NT2/D1 (cell line): ENCODE measurements at regions not wholly inside any gene's neighbourhood (a gene's known extent, or its start where the extent isn't known, plus 50 kb on each side); places are given as distances from the start of the nearest gene placed in this dataset.
"Not testable (repeated sequence)": the region's sequence is repeated elsewhere in the genome, so short reads cannot be mapped to it uniquely, and the experiment has no call there.

ENCODE experiments used
- DNase-seq: peaks from one replicate; pipeline ENCODE4 v3.0.0-alpha.2; 2011; ENCODE audit warnings: low read depth, low spot score
- H3K27me3 ChIP-seq: 2 replicates; pipeline ENCODE4 v1.6.0; 2011; ENCODE audit warnings: mild to moderate bottlenecking; ENCODE audit not compliant: insufficient read length, insufficient read depth
- H3K36me3 ChIP-seq: 2 replicates; pipeline ENCODE4 v1.6.1; 2011; ENCODE audit warnings: mild to moderate bottlenecking, low read length, mixed read lengths; ENCODE audit not compliant: insufficient read depth, insufficient read length
- H3K4me1 ChIP-seq: 2 replicates; pipeline ENCODE4 v1.5.1; 2011; ENCODE audit not compliant: insufficient read depth, insufficient read length
- H3K4me3 ChIP-seq: 2 replicates; pipeline ENCODE4 v1.5.1; 2011; ENCODE audit warnings: low read depth; ENCODE audit not compliant: insufficient read length
- H3K9ac ChIP-seq: 2 replicates; pipeline ENCODE4 v1.6.0; 2011; ENCODE audit warnings: low read depth; ENCODE audit not compliant: insufficient read length
- H3K9me3 ChIP-seq: 2 replicates; pipeline ENCODE4 v1.5.1; 2011; ENCODE audit warnings: mild to moderate bottlenecking, low read length; ENCODE audit not compliant: insufficient read depth
- SUZ12 ChIP-seq: IDR thresholded peaks from 2 replicates; pipeline ENCODE4 v1.6.1; 2011; ENCODE audit not compliant: insufficient read length, insufficient read depth; ENCODE audit errors: extremely low read depth
- YY1 ChIP-seq: IDR thresholded peaks from 2 replicates; pipeline ENCODE4 v1.6.1; 2011; ENCODE audit not compliant: insufficient read length, insufficient read depth
- ZNF274 ChIP-seq: IDR thresholded peaks from 2 replicates; pipeline ENCODE4 v1.6.1; 2011; ENCODE audit warnings: mild to moderate bottlenecking, low read depth, low read length

GRCh38 chr1:215416497-215416896 is 150.6 kb upstream of the KCTD3 start:
- H3K4me1 ChIP-seq, result no peaks in the 10 kb centered on the region
- no peak for TF ChIP-seq ZNF274
- no peak for TF ChIP-seq YY1
- TF ChIP-seq SUZ12, result no peak
- no peak overlapping the region for H3K9ac ChIP-seq
- no peak overlapping the region for H3K4me3 ChIP-seq
- DNase-seq, result no peak
- H3K27me3 ChIP-seq, result no peaks in the 10 kb centered on the region
- no peaks in the 10 kb centered on the region for H3K36me3 ChIP-seq
- H3K9me3 ChIP-seq, result peaks cover 4% of the 10 kb centered on the region; the same call in 1 of the 2 replicates

GRCh38 chr1:215417122-215417521 is 150.0 kb upstream of the KCTD3 start:
- H3K27me3 ChIP-seq, result no peaks in the 10 kb centered on the region

GRCh38 chr1:215418876-215419447 is 148.1 kb upstream of the KCTD3 start:
- peaks cover 4% of the 10 kb centered on the region; the same call in 1 of the 2 replicates for H3K9me3 ChIP-seq
- H3K4me3 ChIP-seq, result no peak overlapping the region
- TF ChIP-seq SUZ12 (no peak), YY1 (no peak), ZNF274 (no peak)
- no peaks in the 10 kb centered on the region for H3K27me3 ChIP-seq
- DNase-seq, result no peak
- H3K4me1 ChIP-seq, result no peaks in the 10 kb centered on the region
- no peak overlapping the region for H3K9ac ChIP-seq
- H3K36me3 ChIP-seq, result no peaks in the 10 kb centered on the region

More at GRCh38 chr1:215417122-215417521, 150.0 kb upstream of the KCTD3 start:
- TF ChIP-seq SUZ12, result no peak
- Histone ChIP-seq H3K4me3 (no peak overlapping the region), H3K4me1 (no peaks in the 10 kb centered on the region), H3K9me3 (peaks cover 4% of the 10 kb centered on the region; the same call in 1 of the 2 replicates), H3K9ac (no peak overlapping the region), H3K36me3 (no peaks in the 10 kb centered on the region)
- no peak for DNase-seq

GRCh38 chr1:215421744-215422143 is 145.4 kb upstream of the KCTD3 start:
- Histone ChIP-seq H3K27me3 (no peaks in the 10 kb centered on the region), H3K4me1 (no peaks in the 10 kb centered on the region), H3K9me3 (peaks cover 4% of the 10 kb centered on the region; the same call in 1 of the 2 replicates), H3K9ac (no peak overlapping the region), H3K36me3 (no peaks in the 10 kb centered on the region), H3K4me3 (no peak overlapping the region)
- TF ChIP-seq ZNF274 (no peak), YY1 (no peak), SUZ12 (no peak)
- DNase-seq, result no peak

- Histone ChIP-seq H3K9me3 (peaks cover 2% of the 10 kb centered on the region; the same call in 1 of the 2 replicates), H3K4me3 (no peak overlapping the region), H3K4me1 (no peaks in the 10 kb centered on the region), H3K9ac (no peak overlapping the region), H3K36me3 (no peaks in the 10 kb centered on the region), H3K27me3 (no peaks in the 10 kb centered on the region)
- DNase-seq, result no peak
- TF ChIP-seq YY1 (no peak), SUZ12 (no peak), ZNF274 (no peak)
Observed at GRCh38 chr1:215423288-215423687, 143.8 kb upstream of the KCTD3 start.

GRCh38 chr1:215425138-215425537 is 142.0 kb upstream of the KCTD3 start:
- Histone ChIP-seq H3K9ac (no peak overlapping the region), H3K4me3 (no peak overlapping the region), H3K9me3 (no peaks in the 10 kb centered on the region), H3K27me3 (no peaks in the 10 kb centered on the region), H3K36me3 (no peaks in the 10 kb centered on the region), H3K4me1 (no peaks in the 10 kb centered on the region)
- no peak for DNase-seq
- TF ChIP-seq SUZ12 (no peak), ZNF274 (no peak), YY1 (no peak)

- Histone ChIP-seq H3K27me3 (no peaks in the 10 kb centered on the region), H3K4me3 (no peak overlapping the region), H3K36me3 (no peaks in the 10 kb centered on the region), H3K4me1 (no peaks in the 10 kb centered on the region), H3K9ac (no peak overlapping the region), H3K9me3 (no peaks in the 10 kb centered on the region)
- no peak for DNase-seq
- no peak for TF ChIP-seq SUZ12
- no peak for TF ChIP-seq YY1
- no peak for TF ChIP-seq ZNF274
Observed at GRCh38 chr1:215426101-215426500, 141.0 kb upstream of the KCTD3 start.

GRCh38 chr1:215432483-215433227 is 134.4 kb upstream of the KCTD3 start:
- H3K27me3 ChIP-seq, H3K36me3 ChIP-seq, H3K9ac ChIP-seq, H3K9me3 ChIP-seq, H3K4me3 ChIP-seq, H3K4me1 ChIP-seq: not testable (repeated sequence)
- DNase-seq, result peak; percentile 57
